Large intestine (tissue), 3 donors: ENCODE measurements at regions not wholly inside any gene's neighbourhood (a gene's known extent, or its start where the extent isn't known, plus 50 kb on each side); places are given as distances from the start of the nearest gene placed in this dataset.

Experiments
- DNase-seq, 2 donors: peaks; one replicate each; pipeline versions ENCODE4 v3.0.0 to v3.0.0-alpha.2; 2013
- H3K27ac ChIP-seq: one replicate; pipeline ENCODE4 v1.5.1; 2013; ENCODE audit warnings: low read length
- H3K27me3 ChIP-seq: 2 replicates; pipeline ENCODE4 v1.6.1; 2013; ENCODE audit warnings: low read length; ENCODE audit not compliant: control insufficient read depth, insufficient read depth
- H3K36me3 ChIP-seq: 2 replicates; pipeline ENCODE4 v1.6.1; 2013; ENCODE audit warnings: low read length; ENCODE audit not compliant: control insufficient read depth, insufficient read depth
- H3K4me1 ChIP-seq: one replicate; pipeline ENCODE4 v1.6.1; 2013; ENCODE audit warnings: low read length; ENCODE audit not compliant: control insufficient read depth, insufficient read depth
- H3K4me3 ChIP-seq: one replicate; pipeline ENCODE4 v1.5.1; 2013; ENCODE audit warnings: low read length
- H3K9me3 ChIP-seq: one replicate; pipeline ENCODE4 v1.6.1; 2013; ENCODE audit warnings: mild to moderate bottlenecking, low read depth, low read length, moderate library complexity; ENCODE audit not compliant: control insufficient read depth
- WGBS: methylation state at CpG from one replicate; pipeline ENCODE4 v1.1.5; 2013; ENCODE audit warnings: low lambda C conversion rate; ENCODE audit not compliant: insufficient coverage; 5-methylcytosine and 5-hydroxymethylcytosine counted together

DNA sequence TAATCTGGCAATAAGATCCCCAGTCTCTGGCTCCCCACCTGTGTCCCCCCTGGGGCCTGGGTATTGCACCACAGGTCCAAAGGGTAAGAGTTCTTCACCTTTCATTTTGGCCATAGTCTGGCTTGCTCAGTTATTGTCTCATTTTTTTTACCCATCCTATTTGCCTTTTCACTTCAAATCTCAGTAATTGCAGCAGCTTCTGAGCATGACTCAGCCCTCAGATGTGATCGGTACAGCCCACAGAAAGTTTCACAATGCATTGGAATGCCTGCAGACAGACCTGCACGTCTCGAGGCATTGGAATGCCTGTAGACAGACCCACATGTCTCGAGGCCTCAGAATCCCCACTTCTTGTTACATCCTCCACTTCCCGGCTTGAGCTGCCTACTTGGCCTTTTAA, 173.6 kb downstream of the NUFIP1 start:
- no peaks in the 10 kb centered on the region for H3K27me3 ChIP-seq
- H3K4me3 ChIP-seq: no peak overlapping the region
- no peaks in the 10 kb centered on the region for H3K36me3 ChIP-seq
- WGBS: no CpG with 5 or more reads among the region's 5 CpGs
- DNase-seq: peak; percentile 92 to 94
- peaks cover 54% of the 10 kb centered on the region for H3K4me1 ChIP-seq
- peak overlapping the region; percentile 92 for H3K27ac ChIP-seq
- H3K9me3 ChIP-seq: no peaks in the 10 kb centered on the region

DNA sequence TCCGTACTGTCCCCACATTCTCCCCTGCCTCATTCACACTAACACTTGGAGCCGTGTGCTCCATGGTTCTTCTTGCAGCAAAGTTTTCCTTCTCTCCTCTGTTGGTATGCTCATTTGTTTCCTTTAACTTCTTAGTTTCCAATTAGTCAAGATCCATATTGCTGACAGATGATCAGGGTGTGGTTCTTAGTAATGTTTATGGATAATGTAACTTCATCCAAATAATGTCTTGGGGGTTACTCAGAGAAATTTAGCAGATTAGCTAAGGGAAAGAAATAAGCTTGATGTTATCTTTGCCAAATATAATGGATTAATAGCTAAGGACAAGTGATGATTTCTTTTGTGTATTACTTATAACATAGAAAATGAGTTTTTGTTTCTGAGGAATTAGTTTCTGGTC, 174.4 kb downstream of the NUFIP1 start:
- no peak for DNase-seq
- Histone ChIP-seq H3K4me3 (no peak overlapping the region), H3K27ac (peak overlapping the region; percentile 87), H3K4me1 (peaks cover 58% of the 10 kb centered on the region), H3K36me3 (no peaks in the 10 kb centered on the region), H3K27me3 (no peaks in the 10 kb centered on the region), H3K9me3 (no peaks in the 10 kb centered on the region)
- no CpG with 5 or more reads among the region's 2 CpGs for WGBS

DNA sequence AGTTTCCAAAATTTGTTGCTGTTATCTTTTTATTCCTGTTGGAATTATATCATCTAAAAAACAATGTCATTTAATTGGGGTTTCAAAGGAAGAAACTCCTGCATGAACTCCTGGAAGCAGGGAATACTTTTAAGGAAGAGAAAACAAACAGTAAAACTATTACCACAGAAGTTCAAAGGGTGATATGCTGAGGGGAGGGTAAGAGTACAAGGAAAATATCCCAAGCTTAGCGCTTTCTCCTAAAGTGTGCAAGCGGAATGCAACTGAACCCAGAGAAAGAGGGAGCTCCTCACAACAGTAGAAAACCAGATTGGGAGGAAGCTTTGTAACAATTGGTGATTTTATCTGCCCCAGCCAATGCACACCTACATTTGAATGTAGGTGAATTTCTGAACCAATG, 175.1 kb downstream of the NUFIP1 start:
- Histone ChIP-seq H3K4me3 (no peak overlapping the region), H3K4me1 (peaks cover 61% of the 10 kb centered on the region), H3K9me3 (no peaks in the 10 kb centered on the region), H3K36me3 (no peaks in the 10 kb centered on the region), H3K27ac (peak overlapping the region; percentile 87), H3K27me3 (no peaks in the 10 kb centered on the region)
- peak; percentile 50 to 85 for DNase-seq
- no CpG with 5 or more reads among the region's 2 CpGs for WGBS

DNA sequence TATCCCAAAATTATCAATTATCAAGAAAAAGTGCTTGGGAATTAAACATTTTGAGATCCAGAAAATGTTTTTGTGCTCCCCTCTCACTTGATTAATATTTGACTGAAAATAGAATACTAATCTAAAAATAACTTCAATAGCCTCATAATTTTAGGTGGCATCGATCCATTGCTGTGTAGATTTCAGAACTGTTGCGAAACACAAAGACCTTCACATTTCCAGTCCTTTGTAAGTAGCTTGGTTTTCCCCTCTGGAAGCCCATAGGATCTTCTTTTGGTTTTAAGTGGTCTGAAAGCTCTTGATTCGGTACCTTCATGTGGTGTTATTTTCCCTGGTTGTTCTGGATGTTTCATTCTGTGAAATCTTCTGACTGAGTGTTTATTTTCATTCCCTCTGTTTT, 176.5 kb downstream of the NUFIP1 start:
- peak overlapping the region; percentile 87 for H3K27ac ChIP-seq
- WGBS: 100% methylated on average over 2 of the region's 3 CpGs
- H3K4me3 ChIP-seq: no peak overlapping the region
- H3K9me3 ChIP-seq: no peaks in the 10 kb centered on the region
- no peak for DNase-seq
- H3K27me3 ChIP-seq: no peaks in the 10 kb centered on the region
- H3K36me3 ChIP-seq: no peaks in the 10 kb centered on the region
- peaks cover 56% of the 10 kb centered on the region for H3K4me1 ChIP-seq

DNA sequence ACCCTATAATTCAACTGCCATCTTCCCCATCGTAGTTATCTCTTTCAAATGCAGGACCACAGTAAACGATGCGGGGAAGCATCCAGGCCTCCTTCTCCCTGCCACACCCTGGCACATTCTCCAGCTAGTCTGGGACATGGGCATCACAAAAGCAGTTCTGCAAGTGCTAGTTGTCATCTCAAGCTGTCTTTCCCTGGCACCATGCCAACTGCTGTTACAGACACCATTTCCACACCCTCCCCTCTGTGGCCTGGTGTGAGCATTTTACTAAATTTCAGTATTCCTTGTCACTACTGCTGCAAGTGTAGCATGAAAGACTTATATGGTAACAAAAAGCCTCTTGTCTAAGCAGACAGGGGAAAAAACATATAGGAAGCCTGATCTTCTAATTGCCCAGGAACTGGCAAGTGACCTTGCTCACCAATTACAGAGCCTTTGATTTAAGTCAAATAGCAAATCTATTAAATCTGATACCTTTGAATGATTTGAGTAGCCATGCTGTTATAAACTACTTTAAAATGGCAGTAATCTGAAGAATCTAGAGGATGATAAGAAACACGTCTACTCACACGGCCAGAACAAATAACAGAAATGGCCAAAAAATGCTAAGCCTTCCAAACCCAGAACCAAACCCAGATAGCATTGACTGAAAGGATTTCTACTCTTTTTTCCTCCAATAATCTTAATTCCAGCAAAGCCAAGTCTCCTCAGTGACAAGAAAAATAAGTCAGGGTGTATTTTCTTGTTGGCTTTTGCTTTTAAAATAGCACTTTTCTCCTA, 179.0 kb downstream of the NUFIP1 start:
- Histone ChIP-seq H3K4me3 (no peak overlapping the region), H3K4me1 (peaks cover 51% of the 10 kb centered on the region), H3K27ac (no peak overlapping the region), H3K9me3 (no peaks in the 10 kb centered on the region), H3K36me3 (no peaks in the 10 kb centered on the region), H3K27me3 (no peaks in the 10 kb centered on the region)
- peak in 1 of 2 donors; percentile 48 for DNase-seq
- 40% methylated on average over 1 of the region's 5 CpGs for WGBS

DNA sequence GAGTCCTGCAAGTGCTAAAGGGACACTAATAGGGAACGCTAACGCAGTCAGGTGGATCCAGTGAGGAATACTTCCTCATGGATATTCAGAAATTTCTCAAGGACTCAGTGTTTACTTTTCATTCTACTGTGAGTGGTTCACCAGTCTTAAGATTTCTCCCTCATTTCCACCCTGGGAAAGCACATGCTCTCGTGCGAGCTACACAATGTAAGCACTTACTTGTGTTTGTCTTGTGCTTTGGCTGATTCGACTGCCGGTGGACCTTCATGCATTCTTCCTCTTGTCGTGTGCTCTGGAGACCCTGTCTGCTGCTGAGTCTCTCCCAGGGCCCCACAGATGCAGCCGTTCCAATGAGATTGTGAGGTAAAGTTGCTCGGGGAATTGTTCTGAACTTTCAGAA, 180.1 kb downstream of the NUFIP1 start:
- Histone ChIP-seq H3K36me3 (no peaks in the 10 kb centered on the region), H3K4me1 (peaks cover 42% of the 10 kb centered on the region), H3K4me3 (no peak overlapping the region), H3K27ac (no peak overlapping the region), H3K27me3 (no peaks in the 10 kb centered on the region), H3K9me3 (no peaks in the 10 kb centered on the region)
- WGBS: no CpG with 5 or more reads among the region's 9 CpGs
- DNase-seq: no peak

DNA sequence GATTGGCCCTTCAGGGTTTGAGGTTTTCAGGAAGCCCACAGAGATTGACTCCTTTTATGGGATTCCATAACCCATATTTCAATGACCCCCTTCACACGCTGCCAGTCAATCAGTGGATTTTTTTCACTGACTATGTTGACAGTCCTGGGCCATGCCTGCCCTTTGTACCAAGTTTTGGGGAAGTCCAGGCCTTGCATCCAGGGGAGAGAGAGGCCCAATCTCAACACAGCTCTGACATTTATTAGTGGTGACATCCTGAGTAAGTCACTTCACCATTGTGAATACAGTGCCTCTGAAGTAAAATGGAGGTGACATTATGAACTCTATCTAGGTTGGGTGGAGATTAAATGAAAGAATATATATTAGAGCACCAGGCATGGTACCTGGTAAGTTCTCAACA, 181.1 kb downstream of the NUFIP1 start:
- 100% methylated on average over 1 of the region's 1 CpG for WGBS
- Histone ChIP-seq H3K27ac (no peak overlapping the region), H3K4me3 (no peak overlapping the region), H3K36me3 (no peaks in the 10 kb centered on the region), H3K27me3 (no peaks in the 10 kb centered on the region), H3K4me1 (peaks cover 34% of the 10 kb centered on the region), H3K9me3 (no peaks in the 10 kb centered on the region)
- no peak for DNase-seq

DNA sequence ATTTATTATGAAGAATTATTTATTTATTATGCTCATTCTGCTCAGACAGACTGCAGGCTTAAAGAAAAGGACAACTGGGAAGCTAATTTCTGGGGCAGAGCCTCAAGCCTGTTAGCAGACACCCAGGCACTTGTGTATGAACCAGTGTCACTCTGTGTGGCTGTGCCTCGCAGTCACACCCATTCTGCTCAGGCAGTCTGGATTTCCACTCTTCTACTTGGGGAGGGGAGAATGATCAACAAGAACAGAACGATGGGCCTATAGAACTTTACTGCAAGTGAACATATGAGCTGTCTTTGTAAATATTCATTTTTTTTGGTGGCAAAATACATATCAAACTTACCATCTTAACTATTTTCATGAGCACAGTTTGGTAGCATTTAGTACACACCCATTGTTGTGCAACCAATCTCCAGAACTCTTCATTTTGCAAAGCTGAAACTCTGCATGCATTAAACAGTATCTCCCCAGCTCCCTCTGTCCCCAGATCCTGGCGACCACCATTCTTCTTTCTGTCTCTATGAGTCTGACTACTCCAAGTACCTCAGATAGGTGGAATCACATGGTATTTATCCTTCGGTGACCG, 181.7 kb downstream of the NUFIP1 start:
- no peak overlapping the region for H3K27ac ChIP-seq
- no peaks in the 10 kb centered on the region for H3K36me3 ChIP-seq
- 100% methylated on average over 1 of the region's 5 CpGs for WGBS
- peaks cover 30% of the 10 kb centered on the region for H3K4me1 ChIP-seq
- no peak overlapping the region for H3K4me3 ChIP-seq
- H3K9me3 ChIP-seq: no peaks in the 10 kb centered on the region
- DNase-seq: no peak
- no peaks in the 10 kb centered on the region for H3K27me3 ChIP-seq

DNA sequence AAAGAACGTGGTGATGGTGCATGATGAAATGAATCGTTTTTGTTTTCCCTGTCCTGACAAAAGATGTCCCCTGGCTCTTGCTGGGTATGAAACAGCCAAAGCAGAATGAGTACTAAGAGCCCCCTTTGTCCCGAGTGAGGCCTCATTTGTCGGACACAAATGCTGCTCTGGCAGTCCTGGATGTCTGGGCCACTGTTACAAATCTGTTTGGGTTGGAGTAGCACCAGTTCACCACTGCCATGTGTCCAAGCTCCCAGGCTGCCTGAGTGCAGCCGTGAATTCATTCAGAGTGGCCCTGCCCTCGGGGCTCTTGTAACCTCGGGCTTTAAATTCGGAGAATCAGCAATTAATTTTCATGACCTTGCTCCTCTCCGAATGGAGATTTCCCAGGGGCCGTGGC, 182.4 kb downstream of the NUFIP1 start:
- no peak for DNase-seq
- WGBS: no CpG with 5 or more reads among the region's 10 CpGs

DNA sequence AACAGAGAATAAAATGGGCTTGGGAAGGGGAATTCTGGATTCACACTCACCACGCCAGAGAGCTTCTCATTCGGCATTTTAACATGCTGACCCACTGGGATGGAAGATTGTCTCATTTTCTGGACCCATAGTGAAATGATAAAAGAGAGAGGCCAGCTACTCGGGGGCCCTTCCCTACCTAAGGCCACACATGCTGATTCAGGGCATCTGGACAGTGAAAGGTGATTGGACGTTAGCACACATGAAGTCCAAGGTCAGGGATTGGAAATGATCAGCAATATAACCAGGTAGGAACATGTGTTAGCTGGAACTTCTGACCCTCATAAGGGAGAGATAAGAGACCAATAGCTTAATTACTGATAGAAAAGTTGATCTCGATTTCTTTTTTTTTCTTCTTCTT, 183.7 kb downstream of the NUFIP1 start:
- Histone ChIP-seq H3K4me1 (peaks cover 31% of the 10 kb centered on the region), H3K9me3 (no peaks in the 10 kb centered on the region), H3K27ac (peak overlapping the region; percentile 61), H3K36me3 (no peaks in the 10 kb centered on the region), H3K27me3 (no peaks in the 10 kb centered on the region), H3K4me3 (no peak overlapping the region)
- DNase-seq: peak; percentile 42 to 71
- WGBS: no CpG with 5 or more reads among the region's 5 CpGs

More for the DNA sequence above, 182.4 kb downstream of the NUFIP1 start:
- Histone ChIP-seq H3K4me1 (peaks cover 29% of the 10 kb centered on the region), H3K27me3 (no peaks in the 10 kb centered on the region), H3K27ac (no peak overlapping the region), H3K36me3 (no peaks in the 10 kb centered on the region), H3K9me3 (no peaks in the 10 kb centered on the region), H3K4me3 (no peak overlapping the region)

DNA sequence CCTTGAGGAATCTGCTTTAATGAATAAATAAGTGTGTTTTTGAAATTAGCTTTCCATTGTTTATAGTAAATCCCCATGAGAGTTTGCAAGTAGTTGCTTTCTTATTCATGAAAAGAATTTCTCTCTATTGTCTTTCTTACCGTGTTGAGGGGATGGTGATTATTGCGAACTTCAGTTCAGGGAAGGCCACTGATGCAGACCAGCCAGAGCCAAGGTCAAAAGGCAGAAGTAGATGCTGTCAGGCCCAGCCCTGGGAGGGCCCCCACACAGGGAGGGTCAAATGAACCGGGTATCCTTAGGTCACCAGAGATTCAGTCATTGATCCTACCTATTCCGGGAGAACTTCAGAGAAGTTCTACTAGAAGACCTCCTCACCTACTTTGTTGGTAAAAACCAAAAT, 185.9 kb downstream of the NUFIP1 start:
- Histone ChIP-seq H3K4me1 (peaks cover 20% of the 10 kb centered on the region), H3K36me3 (no peaks in the 10 kb centered on the region), H3K9me3 (no peaks in the 10 kb centered on the region), H3K27me3 (no peaks in the 10 kb centered on the region), H3K4me3 (no peak overlapping the region), H3K27ac (peak overlapping the region; percentile 77)
- no peak for DNase-seq
- WGBS: no CpG with 5 or more reads among the region's 4 CpGs
